SK-N-SH treated with all-trans-retinoic acid at 6 μM for 48 hours (cell line): ENCODE measurements at regions not wholly inside any gene's neighbourhood (a gene's known extent, or its start where the extent isn't known, plus 50 kb on each side); places are given as distances from the start of the nearest gene placed in this dataset.

Source experiments
- ATAC-seq: fragments of 200-7000 bp; cut with Tn5 transposase; 3 replicates; pipeline ENCODE4 v1.9.1; 2020; ENCODE audit warnings: mild to moderate bottlenecking, moderate library complexity
- ARNTL ChIP-seq: fragments of 450-650 bp; formaldehyde crosslinking; IDR thresholded peaks from 2 replicates; pipeline ENCODE4 v1.5.0; 2020; ENCODE audit warnings: low read depth, mild to moderate bottlenecking, moderate library complexity, borderline replicate concordance
- BACH2 ChIP-seq: fragments of 250-450 bp; sonication (Bioruptor Pico); IDR thresholded peaks from 2 replicates; pipeline ENCODE4 v1.9.0; 2021; ENCODE audit warnings: mild to moderate bottlenecking, borderline replicate concordance
- CSDC2 ChIP-seq: fragments of 250-450 bp; sonication (Bioruptor Pico); IDR thresholded peaks from 2 replicates; pipeline ENCODE4 v1.5.0; 2020; ENCODE audit warnings: mild to moderate bottlenecking, moderate library complexity
- ESRRG ChIP-seq: fragments of 250-450 bp; sonication (Bioruptor Pico); IDR thresholded peaks from 2 replicates; pipeline ENCODE4 v1.6.1; 2021; ENCODE audit warnings: mild to moderate bottlenecking
- GLIS3 ChIP-seq: fragments of 250-450 bp; sonication (Bioruptor Pico); IDR thresholded peaks from 2 replicates; pipeline ENCODE4 v1.5.0; 2020; ENCODE audit warnings: mild to moderate bottlenecking, moderate library complexity
- ISL1 ChIP-seq: fragments of 250-450 bp; sonication (Bioruptor Pico); IDR thresholded peaks from 2 replicates; pipeline ENCODE4 v2.1.2; 2022; ENCODE audit warnings: mild to moderate bottlenecking, moderate library complexity
- PPARA ChIP-seq: fragments of 250-450 bp; sonication (Bioruptor Pico); IDR thresholded peaks from 2 replicates; pipeline ENCODE4 v1.5.0; 2020; ENCODE audit warnings: mild to moderate bottlenecking, borderline replicate concordance
- RARB ChIP-seq: fragments of 250-450 bp; sonication (Bioruptor Pico); IDR thresholded peaks from 2 replicates; pipeline ENCODE4 v1.8.0; 2021; ENCODE audit warnings: mild to moderate bottlenecking, moderate library complexity
- TCF4 ChIP-seq: fragments of 250-450 bp; sonication (Bioruptor Pico); IDR thresholded peaks from 2 replicates; pipeline ENCODE4 v1.8.0; 2021; ENCODE audit warnings: mild to moderate bottlenecking, moderate library complexity, borderline replicate concordance
- TOX ChIP-seq: fragments of 250-450 bp; sonication (Bioruptor Pico); IDR thresholded peaks from 2 replicates; pipeline ENCODE4 v1.8.0; 2021; ENCODE audit warnings: mild to moderate bottlenecking, moderate library complexity, borderline replicate concordance
- ZC3H10 ChIP-seq: fragments of 250-450 bp; sonication (Bioruptor Pico); IDR thresholded peaks from 2 replicates; pipeline ENCODE4 v1.5.1; 2021; ENCODE audit warnings: mild to moderate bottlenecking, moderate library complexity
- ZFP3 ChIP-seq: fragments of 250-450 bp; sonication (Bioruptor Pico); IDR thresholded peaks from 2 replicates; pipeline ENCODE4 v1.5.0; 2020; ENCODE audit warnings: mild to moderate bottlenecking, moderate library complexity
- ZFP30 ChIP-seq: fragments of 450-650 bp; formaldehyde crosslinking; IDR thresholded peaks from 2 replicates; pipeline ENCODE4 v1.5.0; 2022; ENCODE audit warnings: mild to moderate bottlenecking, moderate library complexity
- ZNF565 ChIP-seq: fragments of 450-650 bp; formaldehyde crosslinking; conservative IDR thresholded peaks from 2 replicates; pipeline ENCODE4 v1.5.0; 2020; ENCODE audit warnings: low read depth, mild to moderate bottlenecking, moderate library complexity
- ZNF70 ChIP-seq: fragments of 450-650 bp; formaldehyde crosslinking; IDR thresholded peaks from 2 replicates; pipeline ENCODE4 v1.5.0; 2020; ENCODE audit warnings: mild to moderate bottlenecking, moderate library complexity
- ZNF8 ChIP-seq: fragments of 450-650 bp; formaldehyde crosslinking; IDR thresholded peaks from 2 replicates; pipeline ENCODE4 v1.5.0; 2020; ENCODE audit warnings: mild to moderate bottlenecking, moderate library complexity
- TF ChIP-seq, protein P1 (sequence below): fragments of 250-450 bp; sonication (Bioruptor Pico); IDR thresholded peaks from 2 replicates; pipeline ENCODE4 v1.5.0; 2020; ENCODE audit warnings: mild to moderate bottlenecking, moderate library complexity
- TF ChIP-seq, protein P2 (sequence below): fragments of 250-450 bp; sonication (Bioruptor Pico); IDR thresholded peaks from 2 replicates; pipeline ENCODE4 v1.8.0; 2020; ENCODE audit warnings: mild to moderate bottlenecking, moderate library complexity, borderline replicate concordance
- TF ChIP-seq, protein P3 (sequence below): fragments of 250-450 bp; sonication (Bioruptor Pico); IDR thresholded peaks from 2 replicates; pipeline ENCODE4 v1.5.1; 2020; ENCODE audit warnings: low read depth, mild to moderate bottlenecking, moderate library complexity
- TF ChIP-seq, protein P4 (sequence below): fragments of 250-450 bp; sonication (Bioruptor Pico); IDR thresholded peaks from 2 replicates; pipeline ENCODE4 v1.5.1; 2021; ENCODE audit warnings: mild to moderate bottlenecking, moderate library complexity
- TF ChIP-seq, protein P5 (sequence below): fragments of 250-450 bp; sonication (Bioruptor Pico); IDR thresholded peaks from 2 replicates; pipeline ENCODE4 v1.8.0; 2021; ENCODE audit warnings: low read depth, mild to moderate bottlenecking, moderate library complexity, borderline replicate concordance

DNA sequence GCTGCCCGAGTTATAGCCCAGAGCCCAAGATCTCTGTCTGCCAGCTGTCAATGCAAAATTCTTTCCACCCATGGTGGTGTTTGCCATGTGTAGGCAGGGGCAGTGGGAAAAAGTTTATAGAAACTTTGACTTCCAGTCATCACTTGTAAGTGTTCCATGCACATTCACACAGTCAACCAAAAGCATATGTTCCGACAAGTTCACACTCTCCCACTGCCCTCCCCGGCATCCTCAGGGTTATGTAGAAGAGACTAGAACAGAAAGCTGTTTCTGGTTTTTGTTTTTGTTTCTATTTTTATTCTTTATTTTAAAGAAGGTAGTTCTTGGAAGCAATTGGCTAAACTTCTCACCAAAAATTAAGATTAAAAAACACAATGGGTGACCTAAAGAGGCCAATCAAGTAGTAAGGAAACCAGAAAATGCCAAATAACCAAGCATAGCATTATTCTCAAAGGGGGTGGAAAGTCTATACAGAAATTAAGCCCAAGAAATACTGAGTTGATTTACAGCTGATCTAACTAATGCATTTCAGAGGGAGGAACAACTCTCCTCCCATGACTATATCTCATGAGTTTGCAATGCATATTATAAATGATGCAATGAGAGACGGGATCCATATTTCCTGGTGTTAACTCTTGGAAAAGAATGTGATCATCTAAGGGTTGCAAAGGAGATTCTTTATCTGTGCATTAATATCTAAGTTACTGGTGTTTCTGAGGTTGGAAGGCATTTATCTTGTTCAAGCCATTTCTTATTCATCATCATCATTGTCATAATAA, 91.5 kb upstream of the ETS2 start:
- TF ChIP-seq, protein P1, sequence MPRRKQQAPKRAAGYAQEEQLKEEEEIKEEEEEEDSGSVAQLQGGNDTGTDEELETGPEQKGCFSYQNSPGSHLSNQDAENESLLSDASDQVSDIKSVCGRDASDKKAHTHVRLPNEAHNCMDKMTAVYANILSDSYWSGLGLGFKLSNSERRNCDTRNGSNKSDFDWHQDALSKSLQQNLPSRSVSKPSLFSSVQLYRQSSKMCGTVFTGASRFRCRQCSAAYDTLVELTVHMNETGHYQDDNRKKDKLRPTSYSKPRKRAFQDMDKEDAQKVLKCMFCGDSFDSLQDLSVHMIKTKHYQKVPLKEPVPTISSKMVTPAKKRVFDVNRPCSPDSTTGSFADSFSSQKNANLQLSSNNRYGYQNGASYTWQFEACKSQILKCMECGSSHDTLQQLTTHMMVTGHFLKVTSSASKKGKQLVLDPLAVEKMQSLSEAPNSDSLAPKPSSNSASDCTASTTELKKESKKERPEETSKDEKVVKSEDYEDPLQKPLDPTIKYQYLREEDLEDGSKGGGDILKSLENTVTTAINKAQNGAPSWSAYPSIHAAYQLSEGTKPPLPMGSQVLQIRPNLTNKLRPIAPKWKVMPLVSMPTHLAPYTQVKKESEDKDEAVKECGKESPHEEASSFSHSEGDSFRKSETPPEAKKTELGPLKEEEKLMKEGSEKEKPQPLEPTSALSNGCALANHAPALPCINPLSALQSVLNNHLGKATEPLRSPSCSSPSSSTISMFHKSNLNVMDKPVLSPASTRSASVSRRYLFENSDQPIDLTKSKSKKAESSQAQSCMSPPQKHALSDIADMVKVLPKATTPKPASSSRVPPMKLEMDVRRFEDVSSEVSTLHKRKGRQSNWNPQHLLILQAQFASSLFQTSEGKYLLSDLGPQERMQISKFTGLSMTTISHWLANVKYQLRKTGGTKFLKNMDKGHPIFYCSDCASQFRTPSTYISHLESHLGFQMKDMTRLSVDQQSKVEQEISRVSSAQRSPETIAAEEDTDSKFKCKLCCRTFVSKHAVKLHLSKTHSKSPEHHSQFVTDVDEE: no peak
- TF ChIP-seq, protein P2, sequence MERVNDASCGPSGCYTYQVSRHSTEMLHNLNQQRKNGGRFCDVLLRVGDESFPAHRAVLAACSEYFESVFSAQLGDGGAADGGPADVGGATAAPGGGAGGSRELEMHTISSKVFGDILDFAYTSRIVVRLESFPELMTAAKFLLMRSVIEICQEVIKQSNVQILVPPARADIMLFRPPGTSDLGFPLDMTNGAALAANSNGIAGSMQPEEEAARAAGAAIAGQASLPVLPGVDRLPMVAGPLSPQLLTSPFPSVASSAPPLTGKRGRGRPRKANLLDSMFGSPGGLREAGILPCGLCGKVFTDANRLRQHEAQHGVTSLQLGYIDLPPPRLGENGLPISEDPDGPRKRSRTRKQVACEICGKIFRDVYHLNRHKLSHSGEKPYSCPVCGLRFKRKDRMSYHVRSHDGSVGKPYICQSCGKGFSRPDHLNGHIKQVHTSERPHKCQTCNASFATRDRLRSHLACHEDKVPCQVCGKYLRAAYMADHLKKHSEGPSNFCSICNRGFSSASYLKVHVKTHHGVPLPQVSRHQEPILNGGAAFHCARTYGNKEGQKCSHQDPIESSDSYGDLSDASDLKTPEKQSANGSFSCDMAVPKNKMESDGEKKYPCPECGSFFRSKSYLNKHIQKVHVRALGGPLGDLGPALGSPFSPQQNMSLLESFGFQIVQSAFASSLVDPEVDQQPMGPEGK (CRISPR knock-in tag): no peak
- TF ChIP-seq BACH2 (CRISPR knock-in tag) (no peak), GLIS3 (CRISPR knock-in tag) (no peak), ARNTL (CRISPR knock-in tag) (no peak), RARB (no peak), TOX (CRISPR knock-in tag) (no peak), ISL1 (CRISPR knock-in tag) (no peak), PPARA (CRISPR knock-in tag) (no peak)

DNA sequence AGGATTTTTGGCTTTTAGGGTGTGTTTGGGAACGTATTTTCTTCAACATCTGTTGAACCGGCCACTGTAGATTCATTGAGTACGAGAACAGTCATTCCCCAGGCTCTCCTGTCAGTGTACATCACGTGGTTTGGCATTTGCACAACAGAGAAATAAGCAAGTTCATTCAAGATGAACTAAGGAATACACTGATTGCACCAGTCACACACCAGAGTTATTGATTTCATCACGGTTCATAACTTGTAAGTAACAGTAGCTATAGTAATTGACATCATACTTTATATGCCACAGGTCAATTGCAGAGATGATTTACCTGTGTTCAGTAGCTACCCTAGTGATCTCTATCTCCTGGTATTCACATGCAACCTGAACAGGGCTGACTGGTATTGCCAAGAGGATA, 90.7 kb upstream of the ETS2 start:
- ATAC-seq: no peak
- TF ChIP-seq, protein P3, sequence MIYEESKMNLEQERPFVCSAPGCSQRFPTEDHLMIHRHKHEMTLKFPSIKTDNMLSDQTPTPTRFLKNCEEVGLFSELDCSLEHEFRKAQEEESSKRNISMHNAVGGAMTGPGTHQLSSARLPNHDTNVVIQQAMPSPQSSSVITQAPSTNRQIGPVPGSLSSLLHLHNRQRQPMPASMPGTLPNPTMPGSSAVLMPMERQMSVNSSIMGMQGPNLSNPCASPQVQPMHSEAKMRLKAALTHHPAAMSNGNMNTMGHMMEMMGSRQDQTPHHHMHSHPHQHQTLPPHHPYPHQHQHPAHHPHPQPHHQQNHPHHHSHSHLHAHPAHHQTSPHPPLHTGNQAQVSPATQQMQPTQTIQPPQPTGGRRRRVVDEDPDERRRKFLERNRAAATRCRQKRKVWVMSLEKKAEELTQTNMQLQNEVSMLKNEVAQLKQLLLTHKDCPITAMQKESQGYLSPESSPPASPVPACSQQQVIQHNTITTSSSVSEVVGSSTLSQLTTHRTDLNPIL (CRISPR knock-in tag): no peak
- TF ChIP-seq ZNF70 (no peak), RARB (no peak), ZNF565 (CRISPR knock-in tag) (no peak), ARNTL (CRISPR knock-in tag) (no peak), TCF4 (no peak), BACH2 (CRISPR knock-in tag) (no peak), GLIS3 (CRISPR knock-in tag) (no peak), ISL1 (CRISPR knock-in tag) (no peak), TOX (CRISPR knock-in tag) (no peak), ZFP3 (CRISPR knock-in tag) (no peak), ESRRG (CRISPR knock-in tag) (no peak), ZC3H10 (CRISPR knock-in tag) (no peak), ZFP30 (no peak), CSDC2 (CRISPR knock-in tag) (no peak), ZNF8 (CRISPR knock-in tag) (no peak)
- TF ChIP-seq, protein P4, sequence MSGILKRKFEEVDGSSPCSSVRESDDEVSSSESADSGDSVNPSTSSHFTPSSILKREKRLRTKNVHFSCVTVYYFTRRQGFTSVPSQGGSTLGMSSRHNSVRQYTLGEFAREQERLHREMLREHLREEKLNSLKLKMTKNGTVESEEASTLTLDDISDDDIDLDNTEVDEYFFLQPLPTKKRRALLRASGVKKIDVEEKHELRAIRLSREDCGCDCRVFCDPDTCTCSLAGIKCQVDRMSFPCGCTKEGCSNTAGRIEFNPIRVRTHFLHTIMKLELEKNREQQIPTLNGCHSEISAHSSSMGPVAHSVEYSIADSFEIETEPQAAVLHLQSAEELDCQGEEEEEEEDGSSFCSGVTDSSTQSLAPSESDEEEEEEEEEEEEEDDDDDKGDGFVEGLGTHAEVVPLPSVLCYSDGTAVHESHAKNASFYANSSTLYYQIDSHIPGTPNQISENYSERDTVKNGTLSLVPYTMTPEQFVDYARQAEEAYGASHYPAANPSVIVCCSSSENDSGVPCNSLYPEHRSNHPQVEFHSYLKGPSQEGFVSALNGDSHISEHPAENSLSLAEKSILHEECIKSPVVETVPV: no peak
- TF ChIP-seq, protein P5, sequence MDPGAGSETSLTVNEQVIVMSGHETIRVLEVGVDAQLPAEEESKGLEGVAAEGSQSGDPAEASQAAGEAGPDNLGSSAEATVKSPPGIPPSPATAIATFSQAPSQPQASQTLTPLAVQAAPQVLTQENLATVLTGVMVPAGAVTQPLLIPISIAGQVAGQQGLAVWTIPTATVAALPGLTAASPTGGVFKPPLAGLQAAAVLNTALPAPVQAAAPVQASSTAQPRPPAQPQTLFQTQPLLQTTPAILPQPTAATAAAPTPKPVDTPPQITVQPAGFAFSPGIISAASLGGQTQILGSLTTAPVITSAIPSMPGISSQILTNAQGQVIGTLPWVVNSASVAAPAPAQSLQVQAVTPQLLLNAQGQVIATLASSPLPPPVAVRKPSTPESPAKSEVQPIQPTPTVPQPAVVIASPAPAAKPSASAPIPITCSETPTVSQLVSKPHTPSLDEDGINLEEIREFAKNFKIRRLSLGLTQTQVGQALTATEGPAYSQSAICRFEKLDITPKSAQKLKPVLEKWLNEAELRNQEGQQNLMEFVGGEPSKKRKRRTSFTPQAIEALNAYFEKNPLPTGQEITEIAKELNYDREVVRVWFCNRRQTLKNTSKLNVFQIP (CRISPR knock-in tag): no peak
- TF ChIP-seq, protein P1: no peak

More for the DNA sequence above, 91.5 kb upstream of the ETS2 start:
- no peak for ATAC-seq
